IMR-90 (cell line): ENCODE measurements at regions not wholly inside any gene's neighbourhood (a gene's known extent, or its start where the extent isn't known, plus 50 kb on each side); places are given as distances from the start of the nearest gene placed in this dataset.

Source experiments
- MXI1 ChIP-seq: IDR thresholded peaks from 2 replicates; pipeline ENCODE4 v1.6.1; 2012; ENCODE audit warnings: low read depth, mild to moderate bottlenecking, low read length, moderate library complexity, borderline replicate concordance
- RFX5 ChIP-seq: IDR thresholded peaks from 2 replicates; pipeline ENCODE4 v1.8.0; 2012; ENCODE audit warnings: low read depth, mild to moderate bottlenecking, low read length, moderate library complexity
- TF ChIP-seq, protein P1 (sequence below): conservative IDR thresholded peaks from 2 replicates; pipeline ENCODE4 v1.5.1; 2012; ENCODE audit warnings: mild to moderate bottlenecking, low read depth, low read length, improper control_type of control experiment

DNA sequence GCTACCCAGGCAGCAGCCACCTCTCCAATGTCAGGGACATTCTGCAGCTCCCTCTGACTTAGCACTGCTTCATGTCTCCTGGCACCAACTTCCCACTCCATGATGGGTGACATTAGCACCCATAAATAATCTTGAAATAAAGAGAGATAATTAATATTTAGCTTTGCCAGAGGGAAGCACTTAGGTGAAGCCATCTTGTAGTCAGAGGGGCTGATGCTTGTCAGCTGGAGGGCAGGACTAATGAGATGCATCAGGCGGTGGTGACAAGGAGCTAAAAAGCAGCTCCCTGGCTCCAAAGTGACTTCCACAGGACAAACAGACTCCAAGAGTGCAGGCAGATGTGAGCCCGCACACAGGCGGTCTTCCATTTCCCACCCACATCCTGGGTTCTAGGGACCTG, 153.0 kb upstream of the ID2 start:
- no peak for TF ChIP-seq MXI1
- TF ChIP-seq, protein P1, sequence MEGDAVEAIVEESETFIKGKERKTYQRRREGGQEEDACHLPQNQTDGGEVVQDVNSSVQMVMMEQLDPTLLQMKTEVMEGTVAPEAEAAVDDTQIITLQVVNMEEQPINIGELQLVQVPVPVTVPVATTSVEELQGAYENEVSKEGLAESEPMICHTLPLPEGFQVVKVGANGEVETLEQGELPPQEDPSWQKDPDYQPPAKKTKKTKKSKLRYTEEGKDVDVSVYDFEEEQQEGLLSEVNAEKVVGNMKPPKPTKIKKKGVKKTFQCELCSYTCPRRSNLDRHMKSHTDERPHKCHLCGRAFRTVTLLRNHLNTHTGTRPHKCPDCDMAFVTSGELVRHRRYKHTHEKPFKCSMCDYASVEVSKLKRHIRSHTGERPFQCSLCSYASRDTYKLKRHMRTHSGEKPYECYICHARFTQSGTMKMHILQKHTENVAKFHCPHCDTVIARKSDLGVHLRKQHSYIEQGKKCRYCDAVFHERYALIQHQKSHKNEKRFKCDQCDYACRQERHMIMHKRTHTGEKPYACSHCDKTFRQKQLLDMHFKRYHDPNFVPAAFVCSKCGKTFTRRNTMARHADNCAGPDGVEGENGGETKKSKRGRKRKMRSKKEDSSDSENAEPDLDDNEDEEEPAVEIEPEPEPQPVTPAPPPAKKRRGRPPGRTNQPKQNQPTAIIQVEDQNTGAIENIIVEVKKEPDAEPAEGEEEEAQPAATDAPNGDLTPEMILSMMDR = no peak
- TF ChIP-seq RFX5 = no peak
